GM12891 (cell line): ENCODE measurements at regions not wholly inside any gene's neighbourhood (a gene's known extent, or its start where the extent isn't known, plus 50 kb on each side); places are given as distances from the start of the nearest gene placed in this dataset.

ENCODE experiments used
- PAX5 ChIP-seq: IDR thresholded peaks from 2 replicates; pipeline ENCODE4 v1.6.1; 2011; ENCODE audit warnings: low read length, moderate library complexity, mild to moderate bottlenecking; ENCODE audit not compliant: insufficient read depth, severe bottlenecking
- POLR2A ChIP-seq: IDR thresholded peaks from 2 replicates; pipeline ENCODE4 v1.6.1; 2011; ENCODE audit warnings: low read depth, low read length, control low read depth
- POLR2AphosphoS5 ChIP-seq: IDR thresholded peaks from 2 replicates; pipeline ENCODE4 v1.6.1; 2011; ENCODE audit warnings: low read depth, low read length, control low read depth
- SPI1 ChIP-seq: IDR thresholded peaks from 2 replicates; pipeline ENCODE4 v1.6.1; 2011; ENCODE audit warnings: low read depth, low read length, control low read depth
- TAF1 ChIP-seq: IDR thresholded peaks from 2 replicates; pipeline ENCODE4 v1.6.1; 2011; ENCODE audit warnings: low read depth, low read length, control low read depth

- TF ChIP-seq SPI1 = no peak
- TF ChIP-seq TAF1 = no peak
- TF ChIP-seq POLR2AphosphoS5 = no peak
- TF ChIP-seq POLR2A = no peak
- no peak for TF ChIP-seq PAX5
Observed at GRCh38 chr12:126767334-126767733, 1499.6 kb upstream of the TMEM132C start.
